NT2/D1 (cell line): ENCODE measurements at regions not wholly inside any gene's neighbourhood (a gene's known extent, or its start where the extent isn't known, plus 50 kb on each side); places are given as distances from the start of the nearest gene placed in this dataset.

ENCODE experiments used
- SUZ12 ChIP-seq: IDR thresholded peaks from 2 replicates; pipeline ENCODE4 v1.6.1; 2011; ENCODE audit not compliant: insufficient read length, insufficient read depth; ENCODE audit errors: extremely low read depth
- YY1 ChIP-seq: IDR thresholded peaks from 2 replicates; pipeline ENCODE4 v1.6.1; 2011; ENCODE audit not compliant: insufficient read length, insufficient read depth
- ZNF274 ChIP-seq: IDR thresholded peaks from 2 replicates; pipeline ENCODE4 v1.6.1; 2011; ENCODE audit warnings: mild to moderate bottlenecking, low read depth, low read length

GRCh38 chr14:101243587-101244338, 317.5 kb upstream of the DIO3 start:
- TF ChIP-seq YY1 (no peak), ZNF274 (no peak), SUZ12 (no peak)
